Epithelial cell of proximal tubule (primary cell): ENCODE measurements at regions not wholly inside any gene's neighbourhood (a gene's known extent, or its start where the extent isn't known, plus 50 kb on each side); places are given as distances from the start of the nearest gene placed in this dataset.

Source experiments
- DNase-seq: peaks from one replicate; pipeline ENCODE4 v3.0.0-alpha.2; 2011; ENCODE audit warnings: low read depth
- H3K4me3 ChIP-seq: 2 replicates; pipeline ENCODE4 v1.5.1; 2011; ENCODE audit warnings: low read depth, mild to moderate bottlenecking, low read length
- TF ChIP-seq, protein P1 (sequence below): conservative IDR thresholded peaks from 2 replicates; pipeline ENCODE4 v1.5.1; 2012; ENCODE audit warnings: low read depth, mild to moderate bottlenecking, low read length

DNA sequence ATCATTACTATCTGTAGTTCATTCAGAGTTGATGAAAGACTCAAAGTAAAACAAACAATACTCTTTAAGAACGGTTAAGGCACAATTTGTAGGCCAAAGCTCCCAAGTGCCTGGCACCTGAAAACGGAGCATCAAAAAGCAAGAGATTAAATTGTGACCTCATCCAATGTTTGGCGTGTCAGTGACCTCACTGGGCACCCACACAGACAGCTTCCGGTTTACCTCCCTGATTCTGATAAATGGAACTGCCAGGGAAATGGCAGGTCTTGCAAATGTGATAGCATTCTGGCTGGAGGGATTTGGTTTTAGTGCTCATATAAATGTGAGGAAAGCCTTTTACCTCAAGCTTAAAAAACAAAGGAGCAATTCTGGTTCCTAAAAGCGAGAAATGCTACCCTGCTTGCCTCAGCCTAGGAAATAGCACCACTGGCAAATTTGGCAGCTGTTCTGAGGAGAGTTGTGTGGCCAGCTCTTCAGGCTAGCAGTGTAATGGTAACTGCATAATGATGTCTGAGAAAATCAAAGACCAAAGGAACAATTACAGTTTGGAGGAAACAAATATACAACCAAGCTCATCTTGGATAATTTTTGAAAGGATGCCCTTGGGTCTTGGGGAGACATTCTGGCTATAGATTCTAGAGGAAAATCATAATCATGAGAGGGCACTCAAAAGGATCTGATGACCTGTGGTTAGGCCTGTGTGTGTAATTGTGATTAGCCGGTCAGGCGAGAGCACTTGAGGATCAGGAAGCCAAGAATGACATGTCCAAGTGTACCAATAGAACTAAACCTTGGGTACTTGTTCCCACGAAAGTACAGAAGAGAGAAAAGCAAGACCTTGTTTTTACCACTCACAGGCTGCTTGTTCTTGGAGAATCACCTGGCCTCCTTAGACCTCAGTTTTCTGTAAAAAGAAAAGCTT, 174.3 kb downstream of the TFAP2B start:
- TF ChIP-seq, protein P1, sequence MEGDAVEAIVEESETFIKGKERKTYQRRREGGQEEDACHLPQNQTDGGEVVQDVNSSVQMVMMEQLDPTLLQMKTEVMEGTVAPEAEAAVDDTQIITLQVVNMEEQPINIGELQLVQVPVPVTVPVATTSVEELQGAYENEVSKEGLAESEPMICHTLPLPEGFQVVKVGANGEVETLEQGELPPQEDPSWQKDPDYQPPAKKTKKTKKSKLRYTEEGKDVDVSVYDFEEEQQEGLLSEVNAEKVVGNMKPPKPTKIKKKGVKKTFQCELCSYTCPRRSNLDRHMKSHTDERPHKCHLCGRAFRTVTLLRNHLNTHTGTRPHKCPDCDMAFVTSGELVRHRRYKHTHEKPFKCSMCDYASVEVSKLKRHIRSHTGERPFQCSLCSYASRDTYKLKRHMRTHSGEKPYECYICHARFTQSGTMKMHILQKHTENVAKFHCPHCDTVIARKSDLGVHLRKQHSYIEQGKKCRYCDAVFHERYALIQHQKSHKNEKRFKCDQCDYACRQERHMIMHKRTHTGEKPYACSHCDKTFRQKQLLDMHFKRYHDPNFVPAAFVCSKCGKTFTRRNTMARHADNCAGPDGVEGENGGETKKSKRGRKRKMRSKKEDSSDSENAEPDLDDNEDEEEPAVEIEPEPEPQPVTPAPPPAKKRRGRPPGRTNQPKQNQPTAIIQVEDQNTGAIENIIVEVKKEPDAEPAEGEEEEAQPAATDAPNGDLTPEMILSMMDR: no peak
- H3K4me3 ChIP-seq: no peak overlapping the region
- DNase-seq: no peak

DNA sequence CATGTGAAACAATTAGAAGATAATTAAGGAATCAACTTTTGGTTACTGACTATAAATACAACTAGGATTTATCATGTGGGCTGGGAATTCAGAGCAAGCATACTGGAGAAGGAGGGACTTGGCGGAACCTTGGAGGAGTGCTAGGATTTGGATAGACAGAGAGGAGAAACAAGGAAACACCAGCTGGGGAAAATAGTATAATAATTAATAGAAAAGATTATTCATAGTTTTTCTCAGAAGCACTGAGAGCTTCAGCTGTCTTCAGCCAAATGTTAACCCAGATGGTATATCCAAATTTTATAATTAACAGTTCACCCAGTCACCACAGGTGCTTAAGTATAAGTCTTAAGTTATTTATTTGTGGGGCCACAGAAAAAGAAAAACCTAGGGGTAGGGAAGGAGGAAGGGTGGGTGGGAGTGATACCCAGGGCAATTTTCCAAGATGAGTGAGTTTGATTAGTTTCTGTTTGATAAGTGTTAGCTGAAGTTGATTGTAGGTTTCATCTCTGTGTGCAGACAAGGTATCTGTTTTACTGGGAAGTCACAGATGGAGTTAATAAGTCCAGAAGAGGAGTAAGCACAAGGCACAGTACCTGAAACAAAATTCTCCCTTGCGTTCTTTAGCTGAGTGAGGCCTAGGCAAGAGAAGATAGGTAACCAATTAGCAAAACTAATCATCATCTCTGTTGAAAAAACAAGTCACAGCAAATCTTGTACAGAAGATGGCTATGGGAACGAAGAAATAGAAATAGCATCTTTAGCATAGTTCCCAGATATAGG, 175.5 kb downstream of the TFAP2B start:
- TF ChIP-seq, protein P1: no peak
- no peak for DNase-seq
- no peak overlapping the region for H3K4me3 ChIP-seq

DNA sequence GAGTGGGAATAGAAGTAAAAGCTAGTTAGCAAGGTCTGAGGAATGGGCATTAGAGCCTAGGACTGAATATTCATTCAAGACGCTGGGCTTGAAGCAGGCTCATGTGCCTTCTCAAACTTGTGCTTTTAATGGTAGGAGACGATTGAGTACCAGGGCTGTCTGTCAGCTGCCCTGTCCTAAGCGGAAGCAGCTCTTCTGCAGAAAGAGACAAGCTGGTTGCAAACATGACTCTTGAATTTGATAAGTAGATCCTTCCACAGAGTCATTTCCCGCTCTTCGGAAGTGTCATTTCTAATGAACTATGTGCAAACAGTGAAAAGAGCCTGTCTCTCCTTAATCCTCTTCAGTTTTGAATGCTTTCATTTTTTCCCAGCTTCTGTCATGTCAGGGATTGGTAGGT, 176.4 kb downstream of the TFAP2B start:
- DNase-seq: no peak
- TF ChIP-seq, protein P1: no peak
- no peak overlapping the region for H3K4me3 ChIP-seq

DNA sequence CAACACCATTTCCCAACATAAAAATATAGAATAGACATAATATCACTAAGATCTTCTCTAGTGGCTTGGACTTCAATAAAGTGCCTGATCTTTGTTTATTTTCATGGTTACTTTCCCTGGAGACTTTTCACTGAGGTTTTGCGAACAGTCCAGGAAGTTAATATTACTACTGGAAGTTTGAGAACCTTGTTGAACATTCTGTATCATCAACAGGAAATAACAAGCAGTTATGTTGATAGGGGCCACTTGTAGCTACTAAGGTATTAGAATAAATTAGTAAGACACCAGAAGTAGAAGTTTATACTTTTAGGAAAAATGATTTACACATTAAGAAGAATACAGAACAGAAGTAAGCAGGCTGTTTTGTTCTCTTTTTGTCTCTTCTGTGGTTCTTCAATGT, 180.2 kb downstream of the TFAP2B start:
- no peak overlapping the region for H3K4me3 ChIP-seq
- TF ChIP-seq, protein P1: no peak
- DNase-seq: no peak

DNA sequence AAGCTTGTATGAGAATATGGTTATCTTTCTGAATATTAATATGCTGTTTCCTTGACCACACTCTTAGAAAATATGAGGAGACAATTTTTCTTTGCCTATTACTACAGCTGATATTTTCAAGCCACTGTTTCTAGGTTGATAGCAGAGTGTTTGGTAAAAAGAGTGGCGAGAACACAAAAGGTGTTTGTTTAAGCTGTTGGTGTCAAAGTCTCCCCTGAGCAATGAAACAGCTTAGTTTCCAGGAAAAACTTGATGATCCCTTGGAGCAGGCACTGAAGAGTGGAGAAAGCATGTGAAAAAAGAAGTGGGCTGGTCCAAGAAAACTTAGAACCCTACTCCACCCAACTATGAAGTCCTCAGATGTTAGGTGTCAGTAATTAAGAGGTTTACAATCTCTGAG, 182.7 kb downstream of the TFAP2B start:
- H3K4me3 ChIP-seq: no peak overlapping the region
- TF ChIP-seq, protein P1: no peak
- no peak for DNase-seq

DNA sequence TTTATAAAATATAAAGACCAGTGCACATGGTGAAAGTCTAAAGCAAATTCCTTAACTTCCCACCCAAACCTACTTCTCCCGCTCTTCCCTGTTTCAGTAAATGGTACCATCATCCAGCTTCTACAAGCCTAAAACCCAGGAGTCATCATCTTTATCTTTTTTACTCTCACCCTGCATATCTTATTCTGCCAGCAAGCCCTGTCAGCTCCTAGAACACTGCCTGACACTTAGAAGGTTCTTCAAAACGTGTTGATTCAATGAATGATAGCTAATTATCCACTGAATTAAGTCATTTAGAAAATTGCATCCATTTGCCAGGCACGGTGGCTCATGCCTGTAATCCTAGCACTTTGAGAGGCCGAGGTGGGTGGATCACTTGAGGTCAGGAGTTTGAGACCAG, 185.7 kb downstream of the TFAP2B start:
- no peak overlapping the region for H3K4me3 ChIP-seq
- no peak for DNase-seq
- TF ChIP-seq, protein P1: no peak
